HEK293 (cell line): ENCODE measurements at regions not wholly inside any gene's neighbourhood (a gene's known extent, or its start where the extent isn't known, plus 50 kb on each side); places are given as distances from the start of the nearest gene placed in this dataset.

Source experiments
- CTCF ChIA-PET: fragments of 350-600 bp; formaldehyde crosslinking; extraction: SDS; loops from one replicate; lab custom pipeline; 2021; ENCODE audit warnings: antibody characterized with exemption; lab: Yijun Ruan, JAX
- POLR2A ChIA-PET: fragments of 300-600 bp; formaldehyde crosslinking; extraction: SDS; loops from one replicate; lab custom pipeline; 2020; ENCODE audit warnings: antibody characterized with exemption, inconsistent platforms; lab: Yijun Ruan, JAX
- H3K27ac ChIP-seq: fragments of 200-500 bp; sonication (Bioruptor generic); 2 replicates; pipeline ENCODE4 v1.5.1; 2014; ENCODE audit warnings: low read depth, low read length, control low read depth, inconsistent platforms; ENCODE audit errors: extremely low read depth
- H3K36me3 ChIP-seq, 2 experiments: fragments of 200-500 bp in 1 of 2; sonication (Bioruptor generic) in 1 of 2; 1 replicate in 1 of 2; 2 replicates in 1 of 2; pipeline ENCODE4 v1.5.1; 2014 to 2017; ENCODE audit warnings: inconsistent platforms in 2 of 2, low read length in 2 of 2; ENCODE audit not compliant: control insufficient read depth in 2 of 2, insufficient read depth in 1 of 2
- H3K4me1 ChIP-seq: fragments of 200-500 bp; sonication (Bioruptor generic); 2 replicates; pipeline ENCODE4 v1.5.1; 2014; ENCODE audit warnings: mild to moderate bottlenecking, low read length, inconsistent platforms; ENCODE audit not compliant: control insufficient read depth, insufficient read depth
- H3K4me3 ChIP-seq: 2 replicates; pipeline ENCODE4 v1.5.1; 2011; ENCODE audit warnings: low read depth, mild to moderate bottlenecking, control low read depth, low read length, moderate library complexity
- H3K9me3 ChIP-seq: fragments of 200-500 bp; sonication (Bioruptor generic); 2 replicates; pipeline ENCODE4 v1.5.1; 2014; ENCODE audit warnings: low read depth, low read length, inconsistent platforms; ENCODE audit not compliant: control insufficient read depth, insufficient read depth
- FEZF1 ChIP-seq: fragments of 450-650 bp; formaldehyde crosslinking; IDR thresholded peaks from 2 replicates; pipeline ENCODE4 v1.5.1; 2016; ENCODE audit warnings: missing biosample characterization, missing genetic modification characterization
- HOXA7 ChIP-seq: sonication (generic); formaldehyde crosslinking; IDR thresholded peaks from 2 replicates; pipeline ENCODE4 v1.8.1; 2022; ENCODE audit warnings: missing genetic modification reagents, borderline replicate concordance
- KLF10 ChIP-seq: fragments of 450-650 bp; IDR thresholded peaks from 2 replicates; pipeline ENCODE4 v1.5.1; 2018; ENCODE audit warnings: missing biosample characterization, mild to moderate bottlenecking, missing genetic modification characterization
- OVOL3 ChIP-seq: fragments of 450-650 bp; formaldehyde crosslinking; IDR thresholded peaks from 2 replicates; pipeline ENCODE4 v1.5.1; 2016; ENCODE audit warnings: missing biosample characterization, missing genetic modification characterization
- PRDM10 ChIP-seq: fragments of 450-650 bp; formaldehyde crosslinking; IDR thresholded peaks from 2 replicates; pipeline ENCODE4 v1.5.1; 2016; ENCODE audit warnings: missing biosample characterization, missing genetic modification characterization
- SETDB1 ChIP-seq: IDR thresholded peaks from one replicate; pipeline ENCODE4 v1.6.1; 2017; ENCODE audit warnings: mild to moderate bottlenecking, low read length, moderate library complexity, mixed read lengths; ENCODE audit not compliant: insufficient read length
- ZNF140 ChIP-seq: fragments of 450-650 bp; formaldehyde crosslinking; IDR thresholded peaks from 2 replicates; pipeline ENCODE4 v1.5.1; 2016; ENCODE audit warnings: missing biosample characterization, missing genetic modification characterization
- ZNF23 ChIP-seq: fragments of 450-650 bp; formaldehyde crosslinking; IDR thresholded peaks from 2 replicates; pipeline ENCODE4 v1.5.1; 2016; ENCODE audit warnings: missing biosample characterization, missing genetic modification characterization, borderline replicate concordance
- ZNF239 ChIP-seq: fragments of 450-650 bp; formaldehyde crosslinking; IDR thresholded peaks from 2 replicates; pipeline ENCODE4 v1.5.1; 2016; ENCODE audit warnings: missing biosample characterization, missing genetic modification characterization
- ZNF292 ChIP-seq: fragments of 450-650 bp; formaldehyde crosslinking; IDR thresholded peaks from 2 replicates; pipeline ENCODE4 v1.5.1; 2016; ENCODE audit warnings: low read depth, missing biosample characterization, missing genetic modification characterization, borderline replicate concordance
- ZNF558 ChIP-seq: fragments of 450-650 bp; formaldehyde crosslinking; IDR thresholded peaks from 2 replicates; pipeline ENCODE4 v1.5.1; 2016; ENCODE audit warnings: missing biosample characterization, missing genetic modification characterization
- ZNF580 ChIP-seq: fragments of 450-650 bp; formaldehyde crosslinking; IDR thresholded peaks from 2 replicates; pipeline ENCODE4 v1.5.1; 2016; ENCODE audit warnings: missing biosample characterization, missing genetic modification characterization
- ZNF624 ChIP-seq: fragments of 450-650 bp; formaldehyde crosslinking; IDR thresholded peaks from 2 replicates; pipeline ENCODE4 v1.5.1; 2017; ENCODE audit warnings: missing biosample characterization, missing genetic modification characterization
- ZNF654 ChIP-seq: fragments of 450-650 bp; formaldehyde crosslinking; IDR thresholded peaks from 2 replicates; pipeline ENCODE4 v1.5.1; 2016; ENCODE audit warnings: low read depth, missing biosample characterization, missing genetic modification characterization
- ZNF830 ChIP-seq: fragments of 450-650 bp; IDR thresholded peaks from 2 replicates; pipeline ENCODE4 v1.5.0; 2018; ENCODE audit warnings: missing biosample characterization, missing genetic modification characterization, low read depth, mild to moderate bottlenecking, moderate library complexity
- ZSCAN5A ChIP-seq: fragments of 450-650 bp; formaldehyde crosslinking; IDR thresholded peaks from 2 replicates; pipeline ENCODE4 v1.5.1; 2016; ENCODE audit warnings: missing biosample characterization, missing genetic modification characterization

- Histone ChIP-seq H3K9me3 (no peaks in the 10 kb centered on the region), H3K36me3 (no peaks in the 10 kb centered on the region), H3K27ac (no peak overlapping the region), H3K4me3 (no peak overlapping the region), H3K4me1 (no peaks in the 10 kb centered on the region)
- TF ChIP-seq ZNF580 (tag by site-specific recombination) = no peak
- no peak for TF ChIP-seq ZNF140
- no peak for TF ChIP-seq ZNF292 (tag by site-specific recombination)
- TF ChIP-seq, all 188 proteins: peak for 0
- ChIA-PET POLR2A (no interaction called here), CTCF (no interaction called here)
Measured at GRCh38 chr14:26172396-26172795, 425.4 kb downstream of the NOVA1 start.

GRCh38 chr14:26170885-26171284 lies 426.9 kb downstream of the NOVA1 start:
- no peaks in the 10 kb centered on the region for H3K36me3 ChIP-seq
- TF ChIP-seq PRDM10 (tag by site-specific recombination) = no peak
- TF ChIP-seq HOXA7 (CRISPR knock-in tag) = no peak
- no peak for TF ChIP-seq ZNF23 (tag by site-specific recombination)
- no peak for TF ChIP-seq ZNF558 (tag by site-specific recombination)
- TF ChIP-seq OVOL3 = no peak
- no peak for TF ChIP-seq FEZF1 (tag by site-specific recombination)
- no peak for TF ChIP-seq ZNF239
- no peak for TF ChIP-seq KLF10 (tag by site-specific recombination)
- TF ChIP-seq ZSCAN5A (tag by site-specific recombination) = no peak
- no peak for TF ChIP-seq ZNF624 (tag by site-specific recombination)
- TF ChIP-seq ZNF830 (tag by site-specific recombination) = no peak
- TF ChIP-seq, all 188 proteins: peak for 0
- H3K4me3 ChIP-seq = no peak overlapping the region
- ChIA-PET CTCF (interaction anchor here (0.5 kb wide), 1 partner anchor 619 kb away, joined by 3 read pairs; no protein-coding TSS in a partner anchor), POLR2A (no interaction called here)
- H3K4me1 ChIP-seq = no peaks in the 10 kb centered on the region
- no peak overlapping the region for H3K27ac ChIP-seq
- no peaks in the 10 kb centered on the region for H3K9me3 ChIP-seq

GRCh38 chr14:26163761-26164160 lies 434.1 kb downstream of the NOVA1 start:
- Histone ChIP-seq H3K4me1 (no peaks in the 10 kb centered on the region), H3K27ac (no peak overlapping the region), H3K4me3 (no peak overlapping the region), H3K36me3 (no peaks in the 10 kb centered on the region), H3K9me3 (no peaks in the 10 kb centered on the region)
- ChIA-PET POLR2A (no interaction called here), CTCF (interaction anchor here (0.5 to 1.0 kb wide), 3 partner anchors 12 to 961 kb away, joined by 3 to 4 read pairs (median 3); no protein-coding TSS in a partner anchor)
- no peak for TF ChIP-seq SETDB1
- 0 out of 2 replicates have a peak, but pooled peaks have one; percentile 15 for TF ChIP-seq ZNF654
